ENCODE measurements at regions not wholly inside any gene's neighbourhood (a gene's known extent, or its start where the extent isn't known, plus 50 kb on each side); places are given as distances from the start of the nearest gene placed in this dataset.
"Not testable (repeated sequence)": the region's sequence is repeated elsewhere in the genome, so short reads cannot be mapped to it uniquely, and the experiment has no call there.

DNA sequence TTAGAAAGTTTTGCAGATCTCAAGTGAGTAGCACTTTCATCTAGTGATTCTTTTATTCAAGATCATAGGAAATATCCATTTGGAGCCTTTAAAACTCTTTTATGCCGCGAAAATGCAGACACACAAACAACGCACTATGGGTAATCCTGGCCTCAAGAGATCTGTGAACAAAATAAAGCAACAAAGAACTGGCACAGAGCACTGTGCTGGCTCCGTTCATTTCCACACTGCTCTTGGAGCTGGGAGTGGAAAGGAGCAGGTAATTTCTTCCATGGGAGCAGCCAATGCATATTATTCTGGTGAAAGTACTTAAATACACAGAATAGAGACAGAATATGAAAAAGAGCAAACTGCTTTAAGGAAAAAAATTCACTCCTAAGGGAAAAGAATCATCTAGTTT is 172.7 kb upstream of the FRG1 start:
- DNase-seq (ENCODE audit: low spot score), result no peak

DNA sequence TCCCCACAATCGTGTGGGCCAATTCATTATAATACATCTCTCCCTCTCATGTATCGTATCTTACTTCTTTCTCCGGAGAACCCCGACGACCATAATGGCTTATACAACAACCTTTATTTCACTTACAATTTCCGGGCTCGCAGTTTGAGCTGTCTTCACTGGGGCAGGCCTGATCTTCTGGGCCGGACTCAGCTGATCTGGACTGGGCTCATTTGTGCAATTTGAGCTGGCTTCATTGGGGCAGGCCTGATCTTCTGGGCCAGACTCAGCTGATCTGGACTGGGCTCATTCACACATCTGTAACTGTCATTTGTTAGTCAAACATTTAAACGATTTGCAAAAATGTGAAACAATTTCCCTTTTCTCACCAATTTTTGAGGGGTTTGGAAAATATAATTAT is 171.5 kb upstream of the FRG1 start:
- DNase-seq (ENCODE audit: low spot score), result no peak

DNA sequence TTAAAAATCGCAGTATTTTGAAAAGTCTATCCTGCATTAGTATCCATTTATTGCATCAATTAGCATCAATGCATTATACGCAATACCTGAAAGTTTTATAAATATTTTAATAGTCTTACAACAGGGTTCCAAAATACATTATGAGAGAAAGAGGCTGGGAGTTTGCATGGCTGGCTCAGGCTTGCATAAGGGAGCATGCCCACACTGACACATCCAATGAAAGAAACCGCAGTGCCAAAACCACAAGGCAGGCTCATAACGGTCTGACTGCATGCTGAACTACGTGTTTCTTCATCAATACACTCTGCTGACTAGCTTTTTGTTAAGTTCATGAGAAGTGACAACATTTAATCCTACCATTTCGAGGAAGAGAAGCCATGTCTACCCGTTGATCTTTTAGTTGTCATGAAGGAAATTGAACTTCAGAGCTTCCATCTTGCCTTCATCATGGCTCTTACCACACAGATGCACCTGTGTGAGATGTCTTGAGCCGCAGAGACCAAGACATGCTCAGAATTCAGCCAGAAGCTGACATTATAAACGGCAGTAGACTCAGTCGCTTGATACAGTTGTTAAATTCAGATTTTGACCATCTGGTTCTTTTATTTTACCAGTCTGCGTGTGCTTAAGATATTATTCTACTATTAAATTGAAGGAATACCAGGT is 168.8 kb upstream of the FRG1 start:
- no peak for DNase-seq (ENCODE audit: low spot score)

DNA sequence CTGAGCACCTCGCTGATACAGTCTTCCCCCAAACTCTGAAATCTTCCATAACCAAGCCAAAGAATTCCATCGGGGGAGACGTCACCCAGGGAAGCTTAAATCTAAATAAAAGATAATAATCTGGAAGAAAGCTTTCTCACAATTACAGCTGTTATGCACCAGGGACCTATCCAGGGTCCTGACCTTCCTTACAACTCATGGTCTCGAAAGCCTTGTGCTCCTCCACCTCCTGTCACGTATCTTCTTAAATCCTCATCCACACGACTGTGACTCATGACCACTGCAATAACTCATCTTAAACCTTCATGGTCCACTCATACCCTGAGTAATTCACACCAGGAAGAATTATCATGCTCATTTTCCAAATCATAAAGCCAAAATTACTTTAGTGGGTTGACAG is 166.8 kb upstream of the FRG1 start:
- DNase-seq (ENCODE audit: low spot score), result no peak

DNA sequence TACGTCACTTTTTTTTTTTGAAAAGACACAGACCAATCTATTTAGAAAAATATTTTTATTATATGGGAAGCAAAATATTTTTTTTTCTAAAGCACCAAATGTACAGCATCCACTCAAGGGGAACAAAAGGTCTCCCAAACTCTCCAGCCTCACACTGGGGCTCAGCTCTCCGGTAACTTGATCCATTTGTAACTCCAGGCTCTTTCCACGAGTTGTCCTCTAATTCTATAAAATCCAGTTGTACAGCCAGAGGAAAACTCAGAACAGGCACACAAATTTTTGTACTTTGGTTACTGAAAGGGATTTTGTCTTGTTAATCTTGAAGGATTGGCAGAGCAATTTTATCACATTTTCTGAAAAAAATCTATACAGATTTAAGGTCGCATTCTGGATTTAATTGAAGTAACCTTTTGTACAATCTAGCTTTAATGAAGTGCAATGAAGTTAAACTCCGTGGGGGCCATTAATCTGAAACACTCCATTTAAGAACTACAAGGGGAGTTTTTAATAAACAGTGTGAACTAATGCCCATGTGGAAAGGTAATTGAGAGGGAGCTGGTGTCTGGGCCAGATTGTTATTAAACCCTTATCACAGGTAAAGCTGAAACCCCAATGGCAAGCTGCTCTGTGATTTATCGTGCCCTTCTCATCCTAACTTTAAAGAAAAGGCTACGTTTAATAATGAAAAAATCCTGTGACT is 161.2 kb upstream of the FRG1 start:
- DNase-seq (ENCODE audit: low spot score), result no peak

DNA sequence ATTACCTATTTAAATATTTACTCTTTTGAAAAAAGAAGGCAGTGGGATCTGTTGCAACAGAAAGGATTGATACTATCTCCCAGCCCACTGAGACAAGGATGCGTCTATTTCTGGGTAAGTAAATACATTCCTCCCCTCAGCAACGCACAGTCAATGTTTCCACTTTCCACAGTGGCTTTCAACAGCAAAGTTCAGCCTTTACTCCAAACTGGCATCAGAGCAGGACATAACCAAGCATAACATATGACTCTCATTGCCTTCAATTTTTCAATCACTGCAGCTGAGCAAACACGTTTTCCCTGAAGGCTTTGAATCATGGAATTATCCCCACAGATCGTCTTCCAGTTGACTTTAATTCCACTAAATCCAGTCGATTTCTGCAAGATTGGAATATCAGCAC is 160.3 kb upstream of the FRG1 start:
- no peak for DNase-seq (ENCODE audit: low spot score)

DNA sequence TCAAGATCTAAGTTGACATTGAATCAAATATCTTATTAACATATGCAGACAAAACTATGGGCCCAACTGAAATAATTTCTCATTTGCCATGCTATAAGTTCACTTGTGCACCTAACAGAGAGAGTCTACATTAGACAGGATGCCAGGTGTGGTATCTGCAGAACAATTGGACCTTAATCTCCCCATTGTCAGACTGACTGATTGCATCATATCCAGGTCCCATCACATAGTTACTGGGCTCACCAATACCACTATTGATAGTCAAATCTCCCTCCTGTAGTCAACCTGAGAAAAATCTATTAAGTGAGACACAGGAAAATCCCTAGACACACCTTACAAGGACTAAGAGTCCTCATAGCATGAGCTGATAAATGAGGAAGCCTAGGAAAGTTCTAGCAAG is 156.0 kb upstream of the FRG1 start:
- DNase-seq (ENCODE audit: low spot score), result no peak

DNA sequence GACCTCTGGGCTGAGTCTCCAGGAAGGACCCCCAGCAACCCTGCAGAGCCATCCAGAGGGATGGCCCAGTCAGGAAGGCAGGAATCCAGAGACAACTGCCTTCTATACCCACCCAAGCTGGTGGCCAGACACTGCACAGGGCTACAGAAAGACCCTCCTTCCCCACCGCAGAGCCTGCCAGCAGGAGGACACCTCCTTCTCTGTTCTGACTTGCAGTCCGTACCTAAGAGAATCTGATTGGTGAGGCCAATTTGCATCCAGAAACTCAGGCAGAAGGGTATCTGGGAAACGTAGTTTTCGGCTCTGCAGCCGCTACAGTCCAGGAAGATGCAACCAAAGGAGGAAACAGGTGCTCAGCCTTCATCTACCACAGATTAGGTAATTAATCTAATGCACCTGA is 155.4 kb upstream of the FRG1 start:
- DNase-seq (ENCODE audit: low spot score), result no peak

DNA sequence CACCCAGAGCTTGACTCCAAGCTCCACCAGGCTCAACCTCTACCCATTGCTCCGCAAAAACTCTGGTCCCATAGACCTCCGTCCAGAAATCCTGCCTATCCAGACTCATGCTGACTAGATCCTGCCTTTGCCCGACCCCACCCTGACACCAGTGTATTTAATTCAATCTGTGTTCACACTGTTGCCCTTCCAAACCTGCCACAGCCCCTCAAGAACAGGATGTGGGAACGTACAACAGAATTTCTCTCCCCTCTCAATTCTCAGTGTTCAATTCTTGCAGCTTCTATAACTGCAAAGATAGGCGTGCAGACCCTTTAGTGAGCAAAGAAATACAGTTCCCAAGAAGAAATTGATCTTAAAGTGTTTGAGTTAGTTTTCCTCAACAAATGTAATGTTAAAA is 154.2 kb upstream of the FRG1 start:
- no peak for DNase-seq (ENCODE audit: low spot score)

DNA sequence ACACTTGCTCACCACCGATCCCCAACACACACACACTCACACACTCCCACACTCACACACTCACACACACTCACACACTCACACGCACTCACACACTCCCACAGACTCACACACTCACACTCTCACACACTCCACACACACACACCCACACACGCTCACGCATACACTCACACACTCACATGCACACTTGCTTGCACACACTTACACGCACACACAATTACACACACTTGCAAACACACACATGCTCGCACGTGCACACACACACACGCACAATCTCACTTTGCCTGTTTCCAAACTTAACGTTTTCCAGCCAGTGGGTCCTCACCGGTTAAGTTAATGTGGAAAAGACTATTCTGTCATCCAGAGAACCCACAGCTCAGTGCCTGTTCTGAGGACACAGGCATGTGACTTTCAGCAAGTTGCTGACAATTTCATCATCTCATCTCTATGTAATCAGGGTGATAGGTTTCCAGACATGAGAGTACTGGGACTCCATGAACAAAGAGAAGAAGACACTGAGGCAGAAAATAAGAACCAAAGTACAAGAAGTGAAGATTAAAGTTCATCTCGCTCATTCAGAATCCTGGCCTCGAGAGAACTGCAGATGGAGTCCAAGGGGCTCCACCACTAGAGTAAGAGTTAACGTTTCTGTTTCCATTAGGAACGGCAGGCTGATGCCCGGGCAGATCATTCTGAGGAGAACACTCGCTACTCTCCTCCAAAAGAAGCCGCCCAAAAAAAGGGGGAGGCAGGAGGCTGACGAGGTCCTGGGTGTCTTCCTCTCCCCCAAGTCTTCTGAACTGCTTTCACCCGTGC is 153.2 kb upstream of the FRG1 start:
- no peak for DNase-seq (ENCODE audit: low spot score)

DNA sequence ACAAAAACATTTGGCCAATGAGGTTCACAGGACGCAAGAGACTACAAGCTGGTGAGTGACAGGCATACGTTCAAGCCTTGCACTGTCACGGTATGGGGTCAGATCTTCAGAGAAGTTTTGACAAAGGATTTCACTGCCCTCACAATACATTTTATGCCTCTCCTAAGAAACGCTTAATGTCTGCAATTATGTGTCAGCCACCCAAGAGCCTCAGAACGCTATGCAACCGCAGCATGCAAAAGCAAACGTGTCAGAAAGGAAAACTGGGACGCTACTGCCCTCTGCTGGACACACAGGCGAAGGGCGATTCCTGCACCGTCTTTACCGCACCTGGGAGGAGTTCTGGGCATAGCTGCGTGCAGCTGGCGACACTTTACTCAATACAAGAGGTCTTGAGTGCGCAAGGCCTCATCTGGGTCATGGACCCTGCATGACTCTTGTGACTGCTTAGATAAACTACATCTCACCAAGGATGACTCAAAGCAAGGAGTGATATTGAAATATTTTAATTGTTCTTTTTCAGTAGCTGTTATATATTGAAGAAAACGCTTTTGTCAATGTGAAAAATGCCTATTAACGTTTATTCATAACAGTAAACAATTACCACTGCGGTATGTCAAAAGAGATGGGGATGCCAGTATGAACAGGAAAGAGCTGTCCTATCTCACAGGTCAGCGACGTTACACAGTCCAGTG is 147.6 kb upstream of the FRG1 start:
- DNase-seq (ENCODE audit: low spot score), result peak; percentile 86

DNA sequence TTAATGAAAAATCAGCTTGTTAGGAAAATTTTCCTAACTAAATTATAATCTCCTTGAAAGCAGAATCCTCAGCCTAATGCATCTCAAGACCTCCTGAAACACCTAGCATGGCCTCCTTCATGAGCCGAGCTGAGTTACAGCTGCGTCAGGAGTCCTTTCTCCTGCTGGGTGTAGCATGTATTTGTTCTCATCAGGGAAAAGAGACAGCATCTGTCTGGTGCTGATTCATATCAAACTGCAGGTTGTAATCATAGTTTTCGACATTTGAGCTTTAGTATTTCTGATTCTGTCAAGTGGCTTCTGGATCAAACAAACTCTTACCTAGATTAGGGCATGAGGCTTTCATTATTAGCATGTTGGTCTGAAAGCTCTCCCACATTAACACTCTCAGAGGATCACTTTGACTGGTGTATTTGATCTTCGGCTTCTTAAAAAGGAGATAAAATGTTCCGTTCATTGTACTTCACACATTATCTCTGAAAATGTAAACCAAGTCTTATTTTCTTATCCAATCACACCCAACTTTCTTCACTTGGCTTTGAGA is 140.1 kb upstream of the FRG1 start:
- DNase-seq (ENCODE audit: low spot score), result no peak

DNA sequence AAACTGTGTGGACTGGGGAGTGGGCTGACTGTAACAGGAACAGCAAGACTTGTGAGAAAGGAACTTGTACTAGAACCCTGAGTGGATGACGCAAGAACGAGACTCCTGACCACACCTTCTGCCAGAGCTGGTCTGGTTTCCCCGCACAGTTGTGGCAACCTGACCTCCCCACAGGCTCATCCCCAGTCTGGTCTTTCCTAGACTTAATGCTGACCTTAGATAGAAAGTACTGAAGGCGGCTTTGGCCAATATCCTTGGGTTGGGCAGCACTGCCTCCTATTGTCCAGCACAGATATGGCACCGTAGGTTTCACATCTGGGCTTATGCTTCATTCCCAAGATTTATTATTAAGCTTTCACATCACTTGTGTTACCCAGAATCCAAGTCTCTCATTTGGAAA is 137.8 kb upstream of the FRG1 start:
- DNase-seq (ENCODE audit: low spot score), result no peak

DNA sequence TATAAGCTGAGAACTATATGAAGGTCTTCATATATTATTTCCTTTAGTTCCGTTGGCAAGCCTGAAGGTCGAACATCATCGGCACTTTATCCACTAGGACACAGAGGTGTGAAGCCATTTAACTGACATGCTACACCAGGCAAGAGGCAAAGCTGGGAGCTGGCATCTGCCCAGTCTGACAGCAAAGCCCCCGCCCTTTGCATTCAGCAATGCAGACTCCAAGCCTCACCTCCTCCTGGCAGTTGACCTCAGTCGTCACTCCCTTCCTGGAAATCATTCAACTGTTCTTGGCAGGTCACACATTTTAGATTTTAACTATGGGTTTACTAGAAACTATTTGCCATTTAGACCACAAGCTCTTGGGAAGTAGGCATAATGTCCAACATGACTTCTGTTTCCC is 135.8 kb upstream of the FRG1 start:
- no peak for DNase-seq (ENCODE audit: low spot score)

DNA sequence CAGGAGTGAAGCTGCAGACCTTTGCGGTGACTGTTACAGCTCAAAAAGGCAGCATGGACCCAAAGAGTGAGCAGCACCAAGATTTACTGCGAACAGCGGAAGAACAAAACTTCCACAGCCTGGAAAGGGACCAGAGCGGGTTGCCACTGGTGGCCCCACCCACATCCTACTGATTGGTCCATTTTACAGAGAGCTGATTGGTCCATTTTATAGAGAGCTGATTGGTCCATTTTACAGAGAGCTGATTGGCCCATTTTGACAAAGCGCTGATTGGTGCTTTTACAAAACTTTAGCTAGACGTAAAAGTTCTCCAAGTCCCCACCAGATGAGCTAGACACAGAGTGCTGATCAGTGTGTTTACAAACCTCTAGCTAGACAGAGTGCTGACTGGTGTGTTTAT is 134.2 kb upstream of the FRG1 start:
- no peak for DNase-seq (ENCODE audit: low spot score)

DNA sequence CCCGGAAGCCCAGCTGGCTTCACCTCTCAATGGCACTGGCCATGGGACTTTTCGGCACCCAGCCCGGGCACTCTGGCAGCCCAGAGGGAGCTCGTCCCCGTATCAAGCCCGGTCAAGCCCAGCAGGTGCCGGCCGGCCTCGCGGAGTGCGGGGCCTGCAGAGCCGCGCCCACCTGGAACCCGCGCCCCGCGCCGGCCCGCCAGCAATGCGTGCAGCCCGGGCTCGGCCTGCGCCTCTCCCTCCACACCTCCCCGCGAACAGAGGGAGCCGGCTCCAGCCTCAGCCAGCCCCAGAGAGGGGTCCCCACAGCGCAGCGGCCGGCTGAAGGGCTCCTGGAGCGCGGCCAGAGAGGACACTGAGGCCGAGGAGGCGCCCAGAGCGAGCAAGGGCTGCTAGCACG is 133.6 kb upstream of the FRG1 start:
- no peak for DNase-seq (ENCODE audit: low spot score)

DNA sequence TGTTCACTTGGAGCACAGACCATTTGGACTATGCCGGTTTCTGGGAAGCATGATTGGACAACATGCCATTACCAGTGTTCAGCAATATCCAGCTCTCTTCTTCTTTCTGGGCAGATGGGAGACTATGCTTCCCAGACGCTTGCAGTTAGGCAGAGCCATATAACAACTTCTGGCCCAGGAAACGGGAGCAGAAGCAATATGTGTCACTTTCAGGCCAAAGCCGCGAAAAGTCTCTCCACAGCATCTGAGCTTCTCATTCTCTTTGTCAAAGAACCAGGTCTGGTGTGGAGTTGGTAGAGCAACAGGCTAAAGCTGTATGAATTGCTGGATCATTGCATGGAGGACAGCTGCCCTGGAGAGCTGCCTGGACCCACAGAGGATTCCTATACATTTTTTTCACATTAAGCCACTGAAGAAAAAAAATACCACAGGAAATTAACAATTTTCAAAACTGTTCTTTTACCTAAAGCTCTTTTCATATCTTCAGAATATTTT is 131.4 kb upstream of the FRG1 start:
- DNase-seq (ENCODE audit: low spot score), result no peak

DNA sequence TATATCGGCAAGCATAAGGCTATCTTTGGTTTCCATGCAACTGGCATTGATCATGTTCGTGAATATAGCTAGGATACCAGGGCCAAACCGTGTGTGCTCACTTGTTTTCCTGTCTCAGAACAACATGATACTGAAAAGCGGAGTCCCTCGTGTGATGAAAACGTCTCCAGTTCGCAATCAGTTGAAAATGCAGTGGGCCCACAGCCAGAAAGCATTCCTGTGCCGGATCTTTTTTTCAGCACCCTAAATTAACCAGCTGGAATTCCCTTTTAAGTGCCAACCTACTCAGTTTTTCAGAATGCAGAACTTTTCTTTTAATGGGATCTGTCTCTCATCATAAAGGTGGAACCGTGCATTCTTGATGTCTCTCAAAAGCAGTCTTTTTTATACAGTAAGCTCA is 130.8 kb upstream of the FRG1 start:
- no peak for DNase-seq (ENCODE audit: low spot score)

DNA sequence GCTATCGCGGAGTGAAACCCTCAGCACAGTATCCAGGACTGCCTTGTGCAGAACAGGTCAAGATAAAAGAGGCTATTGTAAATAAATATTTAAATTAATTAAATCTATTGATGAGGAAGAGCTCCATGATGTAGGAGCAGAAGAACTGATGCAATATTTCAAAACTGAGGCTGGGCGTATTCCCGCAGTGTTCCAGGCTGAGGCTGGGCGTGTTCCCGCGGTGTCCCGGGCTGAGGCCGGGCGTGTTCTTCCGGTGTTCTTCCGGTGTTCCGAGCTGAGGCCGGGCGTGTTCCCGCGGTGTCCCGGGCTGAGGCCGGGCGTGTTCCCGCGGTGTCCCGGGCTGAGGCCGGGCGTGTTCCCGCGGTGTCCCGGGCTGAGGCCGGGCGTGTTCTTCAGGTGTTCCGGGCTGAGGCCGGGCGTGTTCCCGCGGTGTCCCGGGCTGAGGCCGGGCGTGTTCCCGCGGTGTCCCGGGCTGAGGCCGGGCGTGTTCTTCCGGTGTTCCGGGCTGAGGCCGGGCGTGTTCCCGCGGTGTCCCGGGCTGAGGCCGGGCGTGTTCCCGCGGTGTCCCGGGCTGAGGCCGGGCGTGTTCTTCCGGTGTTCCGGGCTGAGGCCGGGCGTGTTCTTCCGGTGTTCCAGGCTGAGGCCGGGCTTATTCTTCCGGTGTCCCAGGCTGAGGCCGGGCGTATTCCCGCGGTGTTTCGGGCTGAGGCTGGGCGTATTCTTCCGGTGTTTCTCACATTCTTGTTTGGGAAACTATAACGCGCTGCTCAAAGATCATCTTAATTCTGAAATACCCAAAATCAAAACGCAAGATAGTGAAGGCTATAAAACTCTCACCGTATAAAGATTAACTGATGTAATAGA is 130.1 kb upstream of the FRG1 start:
- DNase-seq (ENCODE audit: low spot score), result not testable (repeated sequence)

DNA sequence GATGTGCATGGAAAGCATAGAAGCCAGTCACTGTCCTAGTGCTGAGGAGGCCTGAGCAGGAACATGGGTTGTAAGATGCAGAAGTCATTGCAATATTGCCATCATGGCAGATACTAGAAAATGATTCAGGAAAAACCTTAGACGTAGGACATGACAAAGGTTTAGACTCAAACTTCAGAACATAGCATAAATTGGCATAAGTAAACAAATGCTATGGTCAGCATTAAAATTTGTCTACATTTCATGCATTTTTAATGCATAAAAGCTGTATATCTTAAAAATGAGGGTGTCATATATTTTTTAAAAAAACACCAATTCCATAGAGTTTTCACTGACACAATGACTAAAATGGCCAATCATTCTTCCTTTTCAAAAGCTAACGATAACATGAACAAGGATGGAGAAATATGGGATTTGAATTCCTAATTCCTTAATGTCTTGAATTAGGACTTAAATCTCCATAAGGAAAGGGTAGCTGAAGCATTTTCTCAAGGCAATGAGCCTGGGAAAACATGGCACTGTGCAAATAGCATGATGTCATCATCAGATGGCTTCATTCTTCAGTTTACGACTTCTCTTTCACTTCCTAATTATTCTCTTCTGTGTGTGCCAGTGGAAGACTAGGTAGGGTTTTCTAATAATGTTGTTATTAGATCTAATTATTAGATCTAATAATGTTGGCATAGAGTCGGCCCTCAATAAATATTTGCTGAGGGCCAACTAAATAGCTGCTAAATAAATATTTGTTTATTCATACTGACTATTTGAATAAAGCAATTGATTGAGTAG is 125.1 kb upstream of the FRG1 start:
- DNase-seq (ENCODE audit: low spot score), result no peak

Data from Ammon's horn (tissue), 1 donor.